Esophagus squamous epithelium (tissue), 5 donors: ENCODE measurements at regions not wholly inside any gene's neighbourhood (a gene's known extent, or its start where the extent isn't known, plus 50 kb on each side); places are given as distances from the start of the nearest gene placed in this dataset.
A peak's percentile ranks its signal among the peaks of the same experiment; 100 is the strongest.

Experiments
- DNase-seq: peaks from one replicate; lab custom pipeline; 2025; lab: John Stamatoyannopoulos, UW
- H3K27ac ChIP-seq, 4 donors: fragments of 200-600 bp; sonication (generic); one replicate each; pipeline ENCODE4 v1.5.1; 2016 to 2019; ENCODE audit warnings: mild to moderate bottlenecking in 1 of 4
- H3K27me3 ChIP-seq, 4 donors: fragments of 200-600 bp; sonication (generic); 1 replicate in 3 of 4; 2 replicates in 1 of 4; pipeline versions ENCODE4 v1.5.1 to v1.6.0; 2017 to 2021; ENCODE audit warnings: antibody characterized with exemption in 1 of 4
- H3K36me3 ChIP-seq, 3 donors: fragments of 200-600 bp; sonication (generic); one replicate each; pipeline ENCODE4 v1.5.1; 2016 to 2019
- H3K4me1 ChIP-seq, 3 donors: fragments of 200-600 bp; sonication (generic); one replicate each; pipeline ENCODE4 v1.5.1; 2017 to 2019
- H3K4me3 ChIP-seq, 4 donors: fragments of 200-600 bp; sonication (generic); 1 replicate in 3 of 4; 2 replicates in 1 of 4; pipeline ENCODE4 v1.5.1; 2016 to 2019; ENCODE audit warnings: mild to moderate bottlenecking in 2 of 4, moderate library complexity in 1 of 4
- H3K9me3 ChIP-seq, 3 donors: fragments of 200-600 bp; sonication (generic); one replicate each; pipeline ENCODE4 v1.5.1; 2016 to 2019
- POLR2A ChIP-seq, 4 donors: fragments of 450-650 bp; IDR thresholded peaks; one replicate each; pipeline ENCODE4 v1.6.1; 2017; ENCODE audit warnings: antibody characterized with exemption in 4 of 4, mild to moderate bottlenecking in 4 of 4, moderate library complexity in 3 of 4
- WGBS, 2 donors: methylation state at CpG; one replicate each; pipeline ENCODE4 v1.1.5; 2018; 5-methylcytosine and 5-hydroxymethylcytosine counted together
- intact Hi-C: fragments of 100-400 bp; cut with DNase I; formaldehyde crosslinking; loops from one replicate; pipeline ENCODE4 v1.15.0; 2022
- TF ChIP-seq, protein P1 (sequence below), 6 experiments: fragments of 450-650 bp in 4 of 6; fragments of 200-600 bp in 2 of 6; sonication (generic) in 2 of 6; IDR thresholded peaks; one replicate each; pipeline ENCODE4 v1.5.1; 2016 to 2019; ENCODE audit warnings: antibody characterized with exemption in 6 of 6, mild to moderate bottlenecking in 4 of 6, moderate library complexity in 4 of 6
- donor health status: DM: yes; HTN: yes; CAD: no.

DNA sequence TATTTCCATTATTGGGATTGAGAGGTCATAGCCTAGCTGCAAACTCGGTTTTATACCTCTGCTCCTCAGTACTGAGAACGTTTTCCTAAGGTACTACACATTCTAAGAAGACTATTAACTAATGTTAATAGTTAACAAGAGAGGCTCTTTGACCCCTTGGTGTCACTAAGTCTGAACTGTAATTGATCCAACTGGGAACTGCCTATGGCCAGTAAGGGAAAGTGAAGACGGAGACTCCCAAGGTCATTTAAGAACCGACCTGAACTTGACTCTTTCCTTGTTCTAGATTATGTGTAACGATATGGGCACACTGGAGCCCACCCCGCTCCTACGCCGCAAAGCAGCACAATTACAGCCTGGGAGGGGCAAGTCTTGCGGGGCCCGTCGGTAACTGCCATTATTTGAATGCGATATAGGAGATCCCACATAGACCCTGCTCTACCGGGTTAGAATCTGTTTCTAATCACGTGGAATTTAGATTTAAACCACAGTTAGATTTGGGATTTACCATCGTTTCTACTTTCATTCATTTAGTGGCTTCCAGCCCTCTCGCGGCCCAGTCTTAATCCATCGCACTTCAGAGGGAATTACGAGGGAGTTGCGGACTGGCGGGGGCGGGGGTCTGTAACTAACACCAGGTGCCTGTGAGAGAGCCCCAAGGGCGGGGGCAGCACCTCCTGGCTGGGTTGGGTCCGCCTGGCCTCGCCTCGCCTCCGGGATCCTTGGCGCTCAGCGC lies 84.1 kb upstream of the EPB41L3 start:
- H3K36me3 ChIP-seq: no peaks in the 10 kb centered on the region
- peak overlapping the region; percentile 51 to 81 (median 64) for H3K4me3 ChIP-seq
- peak overlapping the region; percentile 58 to 86 (median 73) for H3K27ac ChIP-seq
- WGBS, 2 donors: 35 to 37% methylated on average over 18 to 21 of the region's 29 CpGs
- H3K4me1 ChIP-seq: peaks cover 9 to 37% (median 16%) of the 10 kb centered on the region in 3 donors
- intact Hi-C loops: no loop called here
- peaks cover 0 to 79% (median 0%) of the 10 kb centered on the region in 4 donors for H3K27me3 ChIP-seq
- no peaks in the 10 kb centered on the region for H3K9me3 ChIP-seq
- no peak for TF ChIP-seq POLR2A (IDR thresholded peaks at IDR 0.05)
- TF ChIP-seq, protein P1, sequence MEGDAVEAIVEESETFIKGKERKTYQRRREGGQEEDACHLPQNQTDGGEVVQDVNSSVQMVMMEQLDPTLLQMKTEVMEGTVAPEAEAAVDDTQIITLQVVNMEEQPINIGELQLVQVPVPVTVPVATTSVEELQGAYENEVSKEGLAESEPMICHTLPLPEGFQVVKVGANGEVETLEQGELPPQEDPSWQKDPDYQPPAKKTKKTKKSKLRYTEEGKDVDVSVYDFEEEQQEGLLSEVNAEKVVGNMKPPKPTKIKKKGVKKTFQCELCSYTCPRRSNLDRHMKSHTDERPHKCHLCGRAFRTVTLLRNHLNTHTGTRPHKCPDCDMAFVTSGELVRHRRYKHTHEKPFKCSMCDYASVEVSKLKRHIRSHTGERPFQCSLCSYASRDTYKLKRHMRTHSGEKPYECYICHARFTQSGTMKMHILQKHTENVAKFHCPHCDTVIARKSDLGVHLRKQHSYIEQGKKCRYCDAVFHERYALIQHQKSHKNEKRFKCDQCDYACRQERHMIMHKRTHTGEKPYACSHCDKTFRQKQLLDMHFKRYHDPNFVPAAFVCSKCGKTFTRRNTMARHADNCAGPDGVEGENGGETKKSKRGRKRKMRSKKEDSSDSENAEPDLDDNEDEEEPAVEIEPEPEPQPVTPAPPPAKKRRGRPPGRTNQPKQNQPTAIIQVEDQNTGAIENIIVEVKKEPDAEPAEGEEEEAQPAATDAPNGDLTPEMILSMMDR (IDR thresholded peaks at IDR 0.05): no peak
- no peak for DNase-seq

DNA sequence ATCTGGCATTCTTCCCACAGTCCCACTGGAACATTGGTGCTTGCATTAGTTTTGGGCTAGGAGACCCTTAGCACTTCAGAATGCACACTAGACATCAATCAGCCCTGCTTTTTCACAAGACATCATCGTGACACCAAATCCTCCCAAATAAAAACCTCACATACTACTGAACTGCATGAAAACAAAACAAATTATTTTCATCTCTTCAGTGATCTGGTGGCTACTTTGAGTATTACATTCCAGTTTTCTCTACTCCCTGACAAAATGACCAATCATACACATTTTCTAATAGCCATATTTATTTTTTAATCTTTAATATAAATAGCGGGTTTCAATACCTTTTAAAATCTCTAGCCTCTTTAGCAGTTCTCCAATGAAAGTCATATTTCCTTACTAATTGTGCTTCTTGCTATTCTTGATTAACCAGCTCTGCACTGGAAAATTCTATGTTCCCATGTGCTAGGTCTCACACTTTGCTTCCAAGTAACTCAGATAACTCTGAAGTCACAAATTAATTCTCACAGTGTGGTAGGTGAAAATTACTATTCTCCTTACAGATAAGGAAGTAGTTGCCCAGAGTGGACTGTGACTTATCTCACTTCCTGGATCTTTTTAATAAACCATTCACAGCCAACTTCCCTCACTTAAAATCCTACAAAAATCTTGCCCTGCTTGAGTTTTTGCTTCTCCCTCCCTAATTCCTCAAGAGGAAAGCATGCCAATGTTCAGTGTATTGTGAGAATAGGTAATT lies 82.5 kb upstream of the EPB41L3 start:
- intact Hi-C loops: no loop called here
- no peaks in the 10 kb centered on the region for H3K36me3 ChIP-seq
- no peak for TF ChIP-seq POLR2A (IDR thresholded peaks at IDR 0.05)
- TF ChIP-seq, protein P1 (IDR thresholded peaks at IDR 0.05): peak in 1 of 6 experiments; percentile 15
- H3K27ac ChIP-seq: no peak overlapping the region
- 84 to 91% methylated on average over 2 of the region's 2 CpGs for WGBS, 2 donors
- no peak for DNase-seq
- peaks cover 9 to 37% (median 16%) of the 10 kb centered on the region in 3 donors for H3K4me1 ChIP-seq
- H3K4me3 ChIP-seq: no peak overlapping the region
- peaks cover 0 to 62% (median 0%) of the 10 kb centered on the region in 4 donors for H3K27me3 ChIP-seq
- H3K9me3 ChIP-seq: no peaks in the 10 kb centered on the region

DNA sequence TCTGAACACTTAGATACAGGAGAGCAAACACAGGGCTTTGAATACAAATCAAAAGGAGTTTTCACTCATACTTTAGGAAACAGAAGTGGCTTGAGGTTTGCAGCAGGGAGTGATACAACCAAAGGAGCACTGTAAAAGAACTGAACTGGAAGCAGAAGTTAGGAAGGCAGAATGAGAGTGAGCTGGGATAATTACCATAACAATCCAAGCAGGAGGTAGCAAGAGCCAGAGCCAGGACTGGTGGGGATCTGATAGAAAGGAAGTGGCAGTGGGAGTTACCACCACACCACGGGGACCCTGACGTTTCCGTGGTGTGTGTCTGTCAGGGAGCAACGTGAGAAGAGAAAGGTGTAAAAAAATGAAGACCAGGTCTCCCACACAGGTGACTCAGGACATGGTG lies 81.3 kb upstream of the EPB41L3 start:
- Histone ChIP-seq H3K4me1 (peaks cover 6 to 24% (median 14%) of the 10 kb centered on the region in 3 donors), H3K36me3 (no peaks in the 10 kb centered on the region), H3K27me3 (peaks cover 0 to 50% (median 0%) of the 10 kb centered on the region in 4 donors), H3K4me3 (no peak overlapping the region), H3K27ac (no peak overlapping the region), H3K9me3 (no peaks in the 10 kb centered on the region)
- 32 to 64% methylated on average over 4 of the region's 4 CpGs for WGBS, 2 donors
- intact Hi-C loops: no loop called here
- TF ChIP-seq POLR2A (IDR thresholded peaks at IDR 0.05): no peak
- TF ChIP-seq, protein P1 (IDR thresholded peaks at IDR 0.05): no peak
- no peak for DNase-seq

DNA sequence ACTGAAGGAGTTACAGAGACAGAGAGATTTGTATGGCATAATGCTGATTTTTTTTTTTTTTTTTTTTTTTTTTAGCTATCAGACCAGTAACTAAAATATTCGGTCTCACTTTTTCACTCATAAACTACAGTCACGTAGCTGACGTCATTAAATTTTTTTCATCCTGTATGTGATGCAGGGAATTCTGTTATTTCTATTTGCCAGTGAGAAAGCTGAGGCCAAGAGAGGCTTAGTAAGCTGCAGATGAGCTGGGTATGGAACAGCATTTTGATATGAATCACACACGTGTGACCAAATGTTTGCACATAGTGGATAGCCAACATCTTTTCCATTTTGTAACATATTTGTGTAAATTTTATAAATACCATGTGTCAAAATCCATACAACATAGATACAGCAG lies 79.1 kb upstream of the EPB41L3 start:
- WGBS, 2 donors: 83 to 84% methylated on average over 4 of the region's 4 CpGs
- Histone ChIP-seq H3K36me3 (no peaks in the 10 kb centered on the region), H3K27me3 (peaks cover 0 to 28% (median 0%) of the 10 kb centered on the region in 4 donors), H3K4me3 (no peak overlapping the region), H3K4me1 (peaks cover 0 to 3% (median under 1%) of the 10 kb centered on the region in 3 donors), H3K9me3 (no peaks in the 10 kb centered on the region), H3K27ac (no peak overlapping the region)
- intact Hi-C loops: no loop called here
- no peak for TF ChIP-seq POLR2A (IDR thresholded peaks at IDR 0.05)
- TF ChIP-seq, protein P1 (IDR thresholded peaks at IDR 0.05): no peak
- no peak for DNase-seq

DNA sequence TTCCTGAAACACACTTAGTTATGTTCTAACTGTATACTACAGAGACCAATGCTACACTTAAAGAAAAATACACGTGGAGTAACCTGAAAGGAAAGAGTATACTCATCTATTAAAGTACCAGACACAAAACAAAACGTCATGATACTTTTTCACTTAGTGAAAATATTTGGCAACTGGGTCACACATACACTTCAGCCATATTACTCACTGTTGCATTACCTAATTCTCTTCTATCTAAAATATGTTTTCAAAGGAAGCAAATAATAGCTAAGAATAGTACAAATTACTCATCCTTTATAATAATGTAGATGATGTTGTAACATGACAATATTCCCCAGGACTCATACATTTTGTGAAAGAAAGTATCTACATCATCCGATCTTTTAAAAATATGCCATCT lies 76.5 kb upstream of the EPB41L3 start:
- Histone ChIP-seq H3K27me3 (peaks cover 0 to 2% (median 0%) of the 10 kb centered on the region in 4 donors), H3K4me1 (no peaks in the 10 kb centered on the region), H3K4me3 (no peak overlapping the region), H3K36me3 (no peaks in the 10 kb centered on the region), H3K9me3 (no peaks in the 10 kb centered on the region), H3K27ac (no peak overlapping the region)
- TF ChIP-seq, protein P1 (IDR thresholded peaks at IDR 0.05): no peak
- DNase-seq: no peak
- intact Hi-C loops: no loop called here
- WGBS, 2 donors: 25% methylated on average over 3 of the region's 3 CpGs
